ENCODE measurements at regions not wholly inside any gene's neighbourhood (a gene's known extent, or its start where the extent isn't known, plus 50 kb on each side); places are given as distances from the start of the nearest gene placed in this dataset.
"Not testable (repeated sequence)": the region's sequence is repeated elsewhere in the genome, so short reads cannot be mapped to it uniquely, and the experiment has no call there.

GRCh38 chr6:43934803-43935602 lies 165.0 kb downstream of the VEGFA start:
- no peak for DNase-seq

DNA sequence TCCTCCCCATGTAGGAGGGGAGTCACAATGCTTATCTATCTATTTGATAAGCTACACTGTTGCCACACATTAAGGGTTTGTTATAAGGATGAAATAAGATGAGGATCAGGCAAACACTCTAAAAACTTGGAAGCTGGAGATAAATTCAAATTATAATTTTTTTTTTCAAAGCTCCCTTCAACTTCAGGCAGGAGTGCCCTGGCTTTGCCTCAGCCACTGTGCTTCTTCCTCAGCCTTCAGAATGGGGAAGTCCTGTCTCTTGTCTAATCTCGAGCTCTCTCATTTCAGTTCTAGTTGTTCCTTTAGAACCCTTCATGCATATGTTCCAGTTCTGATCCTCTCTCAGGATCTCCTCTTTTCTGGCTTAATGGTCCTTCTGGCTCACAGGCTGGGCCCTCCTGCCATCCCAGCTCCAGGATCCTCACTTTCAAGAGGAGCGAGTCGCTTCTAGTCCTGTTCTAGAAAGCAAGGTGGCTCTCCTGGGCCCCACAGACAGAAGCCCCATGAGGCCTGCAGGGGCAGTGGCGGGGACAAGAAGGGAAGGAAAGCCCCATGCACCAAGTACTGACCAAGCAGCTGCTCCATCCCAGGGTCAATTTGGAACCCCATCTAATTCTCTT lies 164.3 kb downstream of the VEGFA start:
- DNase-seq: no peak

DNA sequence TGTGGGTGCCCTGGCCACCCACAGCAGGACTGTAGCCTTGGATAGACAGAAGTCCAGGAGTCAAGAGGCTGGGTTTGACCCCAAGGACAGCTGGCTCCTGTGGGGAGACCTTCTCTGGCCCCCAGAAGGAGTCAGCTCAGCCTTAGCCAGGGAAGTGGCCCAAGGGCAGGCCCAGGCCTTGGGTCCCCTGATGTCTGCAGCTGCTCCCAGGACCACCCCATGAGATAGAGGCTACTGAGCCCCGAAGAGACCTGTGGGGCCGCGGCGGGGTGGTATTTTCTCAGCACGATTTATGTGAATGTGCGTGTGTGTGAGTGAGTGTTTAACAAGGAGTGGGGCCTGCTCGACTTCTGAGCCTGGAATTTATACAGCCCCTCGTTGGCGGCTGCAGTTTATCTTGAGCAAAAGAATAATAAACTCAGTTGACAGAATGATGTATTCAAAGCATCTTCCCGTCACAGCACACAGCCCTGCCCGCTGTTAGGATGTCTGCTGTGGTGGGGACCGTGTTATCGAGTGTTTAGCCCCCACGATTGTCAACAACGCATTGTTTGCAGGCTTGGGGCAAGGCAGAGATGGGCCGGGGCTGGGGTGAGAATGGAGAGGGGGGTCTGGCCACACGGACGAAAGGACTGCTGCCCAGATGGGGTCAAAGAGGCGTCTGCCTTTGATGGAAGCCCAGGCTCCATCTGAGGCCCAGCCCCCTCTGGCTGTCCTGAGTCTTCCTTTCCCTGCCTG lies 163.3 kb downstream of the VEGFA start:
- no peak for DNase-seq

DNA sequence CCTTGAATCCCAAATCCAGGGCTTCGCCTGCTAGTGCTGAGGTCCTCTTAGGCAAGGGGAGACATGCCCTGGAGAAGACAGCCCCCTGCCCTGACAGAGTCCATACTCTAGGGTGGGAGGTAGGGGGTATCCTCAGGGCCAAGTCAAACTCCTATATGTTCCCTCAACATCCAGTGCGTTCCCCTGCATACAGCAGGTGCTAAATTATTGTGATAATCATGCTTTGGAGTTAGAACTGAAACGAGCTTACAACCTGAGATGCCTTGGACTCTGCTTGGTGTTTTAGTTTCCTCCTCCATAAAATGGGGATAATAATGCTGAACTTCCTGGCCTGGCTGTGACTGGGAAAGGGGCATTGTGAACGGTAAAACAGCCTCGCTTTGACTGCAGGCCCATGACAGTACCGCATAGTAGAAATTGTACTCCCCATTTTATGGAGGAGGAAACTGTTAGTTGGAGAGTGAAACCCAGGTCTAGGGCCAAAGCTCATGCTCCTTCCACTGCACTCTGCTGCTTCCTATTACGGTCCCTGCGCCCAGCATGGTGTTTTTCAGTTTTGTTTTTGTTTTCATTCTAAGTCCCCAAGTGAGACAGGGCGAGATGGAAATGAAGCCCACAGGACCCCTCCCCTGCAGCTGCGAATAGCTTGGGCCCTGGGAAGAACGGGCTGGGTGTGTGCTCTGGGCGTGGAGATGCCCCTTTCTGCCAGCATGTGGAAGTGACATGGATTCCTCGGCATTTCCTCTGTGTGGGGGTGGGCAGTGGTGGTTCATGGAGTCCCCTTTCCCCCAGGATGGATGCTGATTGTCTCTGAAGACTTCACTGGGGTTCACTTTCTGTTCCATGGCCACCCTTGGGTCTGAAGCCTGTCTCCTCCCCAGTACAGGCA lies 162.5 kb downstream of the VEGFA start:
- no peak for DNase-seq

DNA sequence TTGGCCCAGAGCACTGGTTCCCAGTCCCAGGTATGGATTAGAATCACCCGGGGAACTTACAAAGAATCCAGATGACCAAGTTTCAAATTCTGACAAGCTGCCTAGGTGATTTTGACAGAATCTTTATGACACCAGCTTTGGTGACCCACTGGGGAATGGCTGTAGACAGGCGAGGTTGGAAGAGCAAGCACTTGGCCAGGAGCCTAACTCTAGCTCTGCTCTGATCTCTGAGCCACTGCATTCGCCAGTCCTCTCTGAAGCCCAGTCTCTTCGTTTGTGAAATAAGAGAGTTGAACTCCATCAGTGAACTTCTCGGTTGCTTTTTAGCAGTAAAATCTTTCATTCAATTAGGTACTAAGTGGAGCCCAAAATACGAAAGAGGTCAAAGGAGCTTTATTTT lies 161.2 kb downstream of the VEGFA start:
- DNase-seq: no peak

GRCh38 chr6:43930440-43931154 lies 160.6 kb downstream of the VEGFA start:
- no peak for DNase-seq

GRCh38 chr6:43929511-43929910 lies 159.5 kb downstream of the VEGFA start:
- no peak for DNase-seq

- no peak for DNase-seq
These were observed 157.7 kb downstream of the VEGFA start for GRCh38 chr6:43927532-43928210.

GRCh38 chr6:43926634-43927531 lies 156.9 kb downstream of the VEGFA start:
- DNase-seq: peak; percentile 20

- DNase-seq: not testable (repeated sequence)
These were observed 155.7 kb downstream of the VEGFA start for GRCh38 chr6:43925636-43926139.

DNA sequence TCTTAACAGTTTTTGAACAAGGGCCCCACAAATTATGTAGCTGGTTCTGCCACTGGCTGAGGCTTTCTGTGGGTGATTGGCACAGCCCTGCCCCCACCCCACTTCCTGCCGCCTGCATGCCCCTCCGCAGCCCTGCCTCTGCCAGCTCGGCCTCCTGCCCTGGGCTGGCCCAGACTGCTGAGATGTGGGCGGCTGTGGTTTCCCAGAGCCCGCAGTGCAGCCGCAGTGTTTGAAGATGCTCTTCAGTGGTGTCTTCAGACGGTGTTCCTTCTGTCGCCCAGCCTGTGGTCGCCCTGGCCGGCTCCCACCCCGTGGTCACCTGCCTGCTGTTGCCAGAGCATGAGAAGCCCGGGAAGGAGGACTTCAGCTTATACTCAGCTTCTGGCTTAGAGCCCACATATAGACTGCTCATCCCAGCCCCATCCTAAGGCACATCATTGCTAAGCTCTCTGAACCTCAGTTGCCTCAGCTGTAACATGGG lies 154.3 kb downstream of the VEGFA start:
- DNase-seq: no peak

- no peak for DNase-seq
These were observed 153.6 kb downstream of the VEGFA start for GRCh38 chr6:43923376-43924221.

DNA sequence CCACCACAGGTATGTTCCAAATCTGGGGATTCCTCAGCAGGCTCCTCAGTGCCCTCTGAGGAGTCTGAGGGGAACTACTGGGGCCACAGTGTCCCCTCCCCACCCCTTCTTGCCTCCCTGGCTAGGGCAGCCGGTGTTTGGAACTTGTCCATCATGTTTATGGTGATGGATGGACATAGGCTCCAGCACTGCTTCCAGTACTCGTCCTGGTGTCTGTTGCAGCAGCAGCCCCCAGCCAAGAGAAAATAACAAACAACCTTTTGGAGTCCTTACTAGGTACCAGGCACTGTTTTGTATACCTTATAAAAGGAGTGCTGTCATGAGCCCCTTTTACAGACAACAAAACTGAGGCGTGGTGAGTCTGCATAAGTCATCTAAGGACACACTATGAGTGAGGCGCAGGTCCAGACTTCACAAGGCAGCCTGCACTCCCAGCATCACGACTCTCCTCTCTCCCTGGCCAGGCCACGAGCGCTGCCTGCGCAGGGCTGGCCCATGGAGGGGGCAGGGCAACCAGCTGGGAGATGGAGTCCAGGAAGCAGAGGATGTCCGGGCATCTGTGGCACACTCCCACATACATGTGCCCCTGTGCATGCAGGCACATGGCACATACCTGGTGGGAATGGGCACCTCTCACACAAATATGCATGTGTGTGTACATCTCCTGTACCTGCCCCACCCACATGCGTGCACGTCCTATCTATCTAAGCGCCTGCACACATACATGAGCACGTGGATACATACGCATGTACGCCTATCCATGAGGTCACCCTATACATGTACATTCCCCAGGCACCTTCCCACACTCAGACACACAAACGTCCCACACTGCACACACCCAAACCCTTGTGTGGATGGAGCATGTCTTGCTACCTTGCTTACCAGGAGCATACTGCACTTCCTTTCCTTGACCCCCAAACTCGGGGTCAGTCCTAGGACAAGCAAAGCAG lies 152.7 kb downstream of the VEGFA start:
- no peak for DNase-seq

DNA sequence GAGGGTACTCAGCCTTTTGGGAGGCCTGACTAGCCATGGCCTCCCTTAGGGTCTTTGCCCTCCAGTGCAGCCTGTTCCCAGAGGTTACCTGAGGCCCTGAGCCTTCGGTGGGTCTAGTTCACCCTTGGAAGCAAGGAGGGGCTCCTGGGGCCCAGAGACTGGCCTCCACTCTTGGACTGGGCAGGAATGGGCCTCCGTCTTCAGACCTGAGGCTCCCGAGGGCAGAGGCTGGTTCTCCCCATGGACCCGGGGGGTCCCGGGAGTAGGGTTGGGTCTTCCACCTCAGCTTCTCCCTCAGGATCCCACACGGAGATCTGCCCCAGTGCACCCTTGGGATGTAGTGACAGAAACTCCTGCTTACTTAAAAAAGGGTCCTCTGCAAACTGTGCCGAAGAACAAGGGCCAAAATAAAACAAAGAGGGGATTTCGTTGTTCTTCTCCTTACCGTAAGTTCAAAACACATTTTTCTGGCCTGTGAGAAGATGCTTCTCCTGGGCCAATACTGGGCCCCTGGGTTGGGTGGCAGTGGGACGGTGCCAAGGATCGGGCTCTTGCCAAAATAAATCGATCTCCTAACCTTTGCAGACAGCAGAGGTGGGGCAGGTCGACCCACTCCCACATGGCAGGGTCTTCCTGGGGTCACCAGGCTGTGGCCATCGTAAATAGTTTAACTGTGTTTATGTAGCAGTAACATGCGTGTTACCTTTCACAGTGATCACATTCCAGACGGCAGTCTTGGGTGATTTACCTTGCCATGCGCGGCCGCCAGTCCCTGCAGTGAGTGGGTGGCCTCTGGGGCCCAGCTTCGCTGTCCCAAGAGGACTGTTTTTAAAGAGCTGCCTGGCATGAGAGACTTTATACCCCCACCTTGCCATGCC lies 151.8 kb downstream of the VEGFA start:
- DNase-seq: no peak

DNA sequence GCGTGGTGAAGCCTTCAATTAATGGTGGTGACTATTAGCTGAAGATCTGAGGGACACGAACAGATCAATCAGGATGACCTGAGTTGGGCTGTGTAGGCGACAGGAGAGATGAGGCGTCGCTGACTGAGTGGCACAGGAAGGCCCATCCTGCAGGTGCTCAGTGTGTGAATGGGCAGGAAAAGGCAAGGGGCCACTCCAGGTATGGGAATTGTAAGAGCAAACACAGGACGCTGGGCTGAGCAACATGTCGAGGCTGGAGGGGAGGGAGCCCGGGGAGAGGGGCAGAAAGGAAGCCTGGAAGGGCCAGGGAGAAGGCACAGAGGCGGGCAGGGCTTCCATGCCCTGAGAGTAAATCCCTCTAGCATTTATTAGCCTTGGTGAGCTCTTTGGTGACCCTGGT lies 151.0 kb downstream of the VEGFA start:
- DNase-seq: no peak

DNA sequence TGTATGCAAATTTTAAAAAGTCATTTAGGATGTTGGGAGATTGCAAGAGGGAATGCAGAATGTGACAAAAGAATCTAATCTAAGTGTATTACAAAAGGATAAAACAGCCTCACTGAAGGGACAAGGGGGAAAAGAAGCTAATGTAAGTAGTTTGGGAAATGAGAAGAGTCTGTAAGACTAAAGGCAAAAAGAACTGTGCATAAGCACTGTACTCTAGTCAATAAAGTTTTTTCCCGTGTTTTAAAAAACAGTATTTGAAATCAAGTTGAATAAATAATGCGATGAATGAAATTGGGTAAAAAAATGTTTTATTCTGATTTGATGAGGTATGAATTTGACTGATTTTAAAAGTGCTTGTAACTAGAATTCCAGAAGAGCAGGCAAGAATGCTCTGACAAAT lies 149.8 kb downstream of the VEGFA start:
- DNase-seq: no peak

Data from occipital lobe (tissue), 1 donor.